C4-2B (cell line): ENCODE measurements at regions not wholly inside any gene's neighbourhood (a gene's known extent, or its start where the extent isn't known, plus 50 kb on each side); places are given as distances from the start of the nearest gene placed in this dataset.

ENCODE experiments used
- H3K27ac ChIP-seq: fragments of 450-650 bp; 2 replicates; pipeline ENCODE4 v1.5.1; 2017
- ZFX ChIP-seq: fragments of 450-650 bp; IDR thresholded peaks from 2 replicates; pipeline ENCODE4 v1.6.1; 2017
- TF ChIP-seq, protein P1 (sequence below): fragments of 450-650 bp; conservative IDR thresholded peaks from 2 replicates; pipeline ENCODE4 v1.5.1; 2017; ENCODE audit warnings: mild to moderate bottlenecking

DNA sequence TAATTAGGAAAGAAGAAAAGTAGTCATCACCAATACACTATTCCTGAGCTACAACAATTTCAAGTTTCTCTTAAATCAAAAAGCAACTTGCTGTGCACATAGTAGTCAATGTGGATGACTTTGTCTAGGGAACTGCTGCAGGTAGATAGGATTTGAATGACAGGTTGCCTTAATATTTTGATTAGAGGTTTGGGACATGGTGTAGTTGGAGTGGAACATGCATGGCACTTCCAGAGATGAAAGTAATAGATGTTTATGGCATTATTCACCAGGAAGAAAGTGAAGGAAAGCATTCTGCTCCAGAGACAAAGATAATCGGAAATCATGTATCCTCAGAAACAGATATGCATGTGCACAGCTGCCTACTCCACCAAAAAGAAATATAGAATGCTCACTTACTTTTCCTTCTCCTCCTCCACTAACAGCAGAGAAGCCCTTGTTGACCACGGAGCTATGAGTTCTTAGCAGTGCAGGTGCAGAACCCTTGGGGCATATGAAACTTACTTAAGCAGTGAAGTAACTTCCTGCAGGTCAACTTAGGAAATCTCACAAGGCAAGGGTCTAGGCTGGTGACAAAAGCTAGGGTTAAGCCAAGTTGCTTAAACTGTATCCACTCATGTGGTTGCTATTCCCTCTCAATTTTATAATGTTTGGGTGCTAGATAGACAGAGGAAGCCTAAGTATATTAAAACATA lies 390.8 kb downstream of the HNRNPD start:
- no peak overlapping the region for H3K27ac ChIP-seq
- no peak for TF ChIP-seq ZFX
- TF ChIP-seq, protein P1, sequence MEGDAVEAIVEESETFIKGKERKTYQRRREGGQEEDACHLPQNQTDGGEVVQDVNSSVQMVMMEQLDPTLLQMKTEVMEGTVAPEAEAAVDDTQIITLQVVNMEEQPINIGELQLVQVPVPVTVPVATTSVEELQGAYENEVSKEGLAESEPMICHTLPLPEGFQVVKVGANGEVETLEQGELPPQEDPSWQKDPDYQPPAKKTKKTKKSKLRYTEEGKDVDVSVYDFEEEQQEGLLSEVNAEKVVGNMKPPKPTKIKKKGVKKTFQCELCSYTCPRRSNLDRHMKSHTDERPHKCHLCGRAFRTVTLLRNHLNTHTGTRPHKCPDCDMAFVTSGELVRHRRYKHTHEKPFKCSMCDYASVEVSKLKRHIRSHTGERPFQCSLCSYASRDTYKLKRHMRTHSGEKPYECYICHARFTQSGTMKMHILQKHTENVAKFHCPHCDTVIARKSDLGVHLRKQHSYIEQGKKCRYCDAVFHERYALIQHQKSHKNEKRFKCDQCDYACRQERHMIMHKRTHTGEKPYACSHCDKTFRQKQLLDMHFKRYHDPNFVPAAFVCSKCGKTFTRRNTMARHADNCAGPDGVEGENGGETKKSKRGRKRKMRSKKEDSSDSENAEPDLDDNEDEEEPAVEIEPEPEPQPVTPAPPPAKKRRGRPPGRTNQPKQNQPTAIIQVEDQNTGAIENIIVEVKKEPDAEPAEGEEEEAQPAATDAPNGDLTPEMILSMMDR: no peak

DNA sequence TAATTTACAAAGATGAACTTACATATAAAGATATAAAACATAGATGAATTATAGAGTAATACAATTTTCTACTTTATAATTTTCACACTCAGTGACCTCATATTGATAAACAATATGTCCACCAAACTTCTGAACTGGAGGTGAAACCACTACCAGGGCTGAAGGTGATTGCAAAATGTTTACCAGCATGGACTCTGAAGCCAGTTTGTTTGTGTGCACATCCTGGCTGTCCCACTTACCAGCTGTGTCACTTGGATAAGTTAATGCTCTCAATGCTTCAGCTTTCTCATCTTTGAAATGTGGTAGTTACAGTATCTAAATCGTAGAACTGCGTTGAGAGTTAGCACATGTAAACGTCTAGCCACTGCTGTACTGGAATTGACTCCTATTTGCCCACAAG lies 392.6 kb downstream of the HNRNPD start:
- no peak overlapping the region for H3K27ac ChIP-seq
- TF ChIP-seq, protein P1: no peak
- no peak for TF ChIP-seq ZFX

DNA sequence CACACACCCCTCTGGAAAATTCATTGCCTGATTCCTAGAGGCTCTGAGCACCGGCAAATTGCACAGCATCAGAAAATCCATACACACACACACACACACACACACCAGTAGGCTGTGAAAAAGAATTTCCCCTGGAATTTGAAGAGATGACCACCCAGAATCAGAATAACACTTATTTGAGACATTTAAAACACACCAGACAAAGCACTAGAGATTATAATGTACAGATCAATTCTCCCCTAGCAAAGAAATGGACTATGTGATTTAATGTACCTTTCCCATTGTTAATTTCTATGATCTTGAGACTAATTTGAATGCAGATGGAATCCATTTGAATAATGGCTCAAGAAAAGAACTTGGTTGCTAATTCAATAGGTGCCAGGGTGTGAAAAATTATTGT lies 399.3 kb downstream of the HNRNPD start:
- H3K27ac ChIP-seq: no peak overlapping the region
- TF ChIP-seq, protein P1: no peak
- TF ChIP-seq ZFX: no peak

DNA sequence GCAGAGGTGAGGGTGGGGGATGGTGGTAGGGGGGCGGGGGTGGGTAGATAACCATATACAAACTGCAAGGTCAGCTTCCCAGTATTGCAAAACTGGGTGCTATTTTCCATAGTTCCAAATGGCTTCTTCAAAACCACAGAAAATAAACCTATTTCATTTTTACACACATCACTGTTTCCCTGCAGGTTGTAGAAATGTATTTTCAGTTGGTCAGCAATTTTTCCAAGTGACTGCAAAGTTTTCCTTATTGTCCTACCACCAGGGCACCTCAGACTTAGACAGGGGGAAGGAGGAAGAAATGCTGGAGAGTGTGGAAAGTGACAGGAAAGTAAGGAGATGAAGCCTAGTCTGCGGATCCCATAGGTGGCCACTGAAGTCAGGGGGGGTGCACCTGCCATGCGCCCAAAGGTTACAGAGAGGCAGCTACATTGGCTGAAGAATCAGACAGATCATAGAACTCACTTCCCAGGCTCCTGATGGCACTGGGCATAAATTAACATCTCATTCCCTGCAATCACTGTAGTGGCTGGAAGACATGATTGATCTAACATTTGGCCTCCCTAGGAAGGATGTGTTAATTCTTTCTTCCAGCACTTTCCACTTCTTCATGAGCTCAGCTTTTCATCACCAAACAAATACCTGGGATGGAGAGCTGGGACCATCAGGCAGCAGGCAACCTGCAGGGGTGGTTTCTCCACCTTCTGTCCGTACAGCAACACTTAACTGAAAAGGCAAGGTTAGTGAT lies 402.0 kb downstream of the HNRNPD start:
- H3K27ac ChIP-seq: no peak overlapping the region
- TF ChIP-seq, protein P1: no peak
- TF ChIP-seq ZFX: no peak

DNA sequence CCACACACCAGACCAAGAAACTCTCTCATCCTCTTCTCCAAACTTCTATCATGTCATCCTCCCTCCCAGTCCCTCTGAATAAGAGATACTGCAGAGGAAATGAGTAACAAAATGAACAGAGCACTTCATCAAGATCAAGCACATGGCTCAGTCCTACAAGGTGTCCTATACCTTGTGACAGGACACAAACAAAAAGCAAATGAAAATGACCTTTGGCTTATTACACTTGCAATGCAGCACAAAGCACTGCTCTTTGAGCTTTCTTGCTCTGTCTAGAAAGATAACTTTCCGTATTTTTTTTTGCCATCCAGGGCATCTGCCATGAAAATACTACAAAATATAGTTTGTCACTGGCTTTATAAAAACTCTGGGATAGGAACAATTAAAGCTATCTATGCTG lies 402.7 kb downstream of the HNRNPD start:
- no peak for TF ChIP-seq ZFX
- TF ChIP-seq, protein P1: no peak
- H3K27ac ChIP-seq: no peak overlapping the region

DNA sequence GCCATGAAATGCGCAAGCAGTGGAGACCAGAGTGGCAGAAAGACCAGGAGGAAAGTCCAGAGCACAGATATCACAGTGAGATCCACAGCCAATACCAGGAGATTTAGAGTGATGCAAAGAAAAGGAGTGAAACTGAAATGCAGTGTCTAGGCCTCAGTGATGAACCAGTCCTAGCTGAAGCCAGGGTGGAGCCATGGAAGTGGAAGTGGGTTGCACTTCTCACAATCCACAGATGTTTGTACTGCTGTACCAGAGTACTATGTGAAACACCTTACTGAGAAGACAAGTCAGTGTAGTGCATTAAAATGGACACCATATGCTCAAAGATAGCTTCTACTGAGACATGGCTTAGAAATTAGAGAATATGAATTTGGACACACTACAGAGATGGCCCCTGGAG lies 403.3 kb downstream of the HNRNPD start:
- no peak for TF ChIP-seq ZFX
- TF ChIP-seq, protein P1: no peak
- no peak overlapping the region for H3K27ac ChIP-seq

DNA sequence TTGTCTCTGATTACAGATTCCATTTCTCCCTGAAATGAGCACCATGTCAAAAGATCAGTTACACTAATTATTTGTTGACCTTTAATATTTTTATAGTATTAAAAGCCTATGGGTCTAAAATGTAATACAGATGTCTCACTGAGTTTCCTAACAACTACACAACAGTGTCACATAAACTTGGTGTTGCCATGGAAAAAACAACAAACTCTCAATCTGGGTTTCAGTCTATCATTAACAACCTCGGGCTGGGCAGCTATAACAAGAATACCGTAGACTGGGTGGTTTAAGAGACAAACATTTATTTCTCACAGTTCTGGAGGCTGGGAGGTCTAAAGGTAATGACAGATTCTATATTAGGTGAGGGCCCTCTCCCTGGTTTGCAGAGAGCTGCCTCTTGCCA lies 407.1 kb downstream of the HNRNPD start:
- no peak overlapping the region for H3K27ac ChIP-seq
- TF ChIP-seq ZFX: no peak

DNA sequence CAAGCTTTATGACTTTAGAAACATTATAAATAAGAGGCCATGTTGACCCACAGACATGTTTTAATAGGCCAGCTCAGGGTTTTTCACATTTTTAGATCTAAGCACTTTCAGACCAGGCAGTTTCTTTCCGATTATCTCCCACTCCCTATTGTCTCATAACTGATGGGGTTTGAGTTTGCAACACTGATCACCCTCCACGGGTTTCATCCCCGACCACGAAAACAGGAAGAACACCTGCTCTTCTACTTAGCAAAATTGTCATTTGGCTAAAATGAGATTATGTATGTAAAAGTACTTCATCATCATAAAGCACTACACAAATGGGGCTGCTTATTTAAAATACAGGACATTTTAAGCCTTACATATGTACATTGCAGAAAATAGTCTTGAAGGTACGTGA lies 407.9 kb downstream of the HNRNPD start:
- no peak for TF ChIP-seq ZFX
- TF ChIP-seq, protein P1: no peak
- H3K27ac ChIP-seq: no peak overlapping the region
